H9 (cell line): ENCODE measurements at regions not wholly inside any gene's neighbourhood (a gene's known extent, or its start where the extent isn't known, plus 50 kb on each side); places are given as distances from the start of the nearest gene placed in this dataset.

Experiments used
- DNase-seq: peaks from one replicate; pipeline ENCODE4 v3.0.0-alpha.2; 2017
- H2AFZ ChIP-seq: one replicate; pipeline ENCODE4 v1.6.1; 2013; ENCODE audit warnings: mild to moderate bottlenecking, low read length, control low read depth, moderate library complexity
- H2AK5ac ChIP-seq: 2 replicates; pipeline ENCODE4 v1.6.1; 2013; ENCODE audit warnings: low read length, control low read depth, mixed read lengths; ENCODE audit not compliant: insufficient read length
- H2BK120ac ChIP-seq: one replicate; pipeline ENCODE4 v1.6.1; 2013; ENCODE audit warnings: low read depth, mild to moderate bottlenecking, low read length, control low read depth, inconsistent platforms; ENCODE audit not compliant: poor library complexity, severe bottlenecking
- H2BK12ac ChIP-seq: 2 replicates; pipeline ENCODE4 v1.6.1; 2013; ENCODE audit warnings: low read length, control low read depth, mixed read lengths, low read depth; ENCODE audit not compliant: insufficient read length
- H2BK15ac ChIP-seq: 2 replicates; pipeline ENCODE4 v1.6.1; 2013; ENCODE audit warnings: low read depth, low read length, control low read depth
- H2BK20ac ChIP-seq: one replicate; pipeline ENCODE4 v1.6.1; 2013; ENCODE audit warnings: low read depth, mild to moderate bottlenecking, low read length, control low read depth, inconsistent platforms; ENCODE audit not compliant: poor library complexity, severe bottlenecking
- H2BK5ac ChIP-seq: 2 replicates; pipeline ENCODE4 v1.6.1; 2013; ENCODE audit warnings: low read length, control low read depth, mixed read lengths; ENCODE audit not compliant: insufficient read length
- H3K14ac ChIP-seq: 2 replicates; pipeline ENCODE4 v1.6.1; 2013; ENCODE audit warnings: low read length, control low read depth; ENCODE audit not compliant: insufficient read depth
- H3K18ac ChIP-seq: 2 replicates; pipeline ENCODE4 v1.6.1; 2013; ENCODE audit warnings: low read depth, mild to moderate bottlenecking, mixed read lengths, low read length, control low read depth; ENCODE audit not compliant: insufficient read length
- H3K23ac ChIP-seq: 2 replicates; pipeline ENCODE4 v1.6.1; 2013; ENCODE audit warnings: low read length, control low read depth, mixed read lengths, low read depth; ENCODE audit not compliant: insufficient read length
- H3K23me2 ChIP-seq: 2 replicates; pipeline ENCODE4 v1.6.1; 2013; ENCODE audit warnings: low read depth, mild to moderate bottlenecking, mixed read lengths, low read length, control low read depth; ENCODE audit not compliant: insufficient read length, poor library complexity, severe bottlenecking
- H3K27ac ChIP-seq: 2 replicates; pipeline ENCODE4 v1.5.1; 2013; ENCODE audit warnings: low read length, control low read depth, mixed read lengths, low read depth; ENCODE audit not compliant: insufficient read length
- H3K27me3 ChIP-seq: 2 replicates; pipeline ENCODE4 v1.6.1; 2013; ENCODE audit warnings: low read length, control low read depth, inconsistent platforms; ENCODE audit not compliant: insufficient read depth
- H3K4ac ChIP-seq: 2 replicates; pipeline ENCODE4 v1.6.1; 2013; ENCODE audit warnings: low read depth, mild to moderate bottlenecking, control low read depth, inconsistent platforms, low read length, moderate library complexity
- H3K4me1 ChIP-seq: 2 replicates; pipeline ENCODE4 v1.6.1; 2013; ENCODE audit warnings: low read length, control low read depth, inconsistent platforms; ENCODE audit not compliant: insufficient read depth
- H3K4me2 ChIP-seq: 2 replicates; pipeline ENCODE4 v1.6.1; 2013; ENCODE audit warnings: low read length, control low read depth, mixed read lengths; ENCODE audit not compliant: insufficient read length, insufficient read depth
- H3K56ac ChIP-seq: 2 replicates; pipeline ENCODE4 v1.6.1; 2013; ENCODE audit warnings: low read depth, mild to moderate bottlenecking, mixed read lengths, low read length, control low read depth; ENCODE audit not compliant: insufficient read length
- H3K79me1 ChIP-seq: 2 replicates; pipeline ENCODE4 v1.6.1; 2013; ENCODE audit warnings: low read depth, mild to moderate bottlenecking, moderate library complexity, low read length, control low read depth, inconsistent platforms; ENCODE audit not compliant: insufficient read depth, poor library complexity, severe bottlenecking
- H3K79me2 ChIP-seq: 2 replicates; pipeline ENCODE4 v1.6.1; 2013; ENCODE audit warnings: low read length, control low read depth, inconsistent platforms; ENCODE audit not compliant: insufficient read depth
- H3K9ac ChIP-seq: 2 replicates; pipeline ENCODE4 v1.6.1; 2013; ENCODE audit warnings: low read length, control low read depth, mixed read lengths; ENCODE audit not compliant: insufficient read length; ENCODE audit errors: extremely low read depth
- H3K9me3 ChIP-seq: one replicate; pipeline ENCODE4 v1.6.1; 2013; ENCODE audit warnings: low read depth, low read length, inconsistent platforms; ENCODE audit not compliant: control insufficient read depth
- H3T11ph ChIP-seq: one replicate; pipeline ENCODE4 v1.6.1; 2013; ENCODE audit warnings: mild to moderate bottlenecking, low read length, control low read depth, inconsistent platforms
- H4K20me1 ChIP-seq: one replicate; pipeline ENCODE4 v1.6.1; 2013; ENCODE audit not compliant: control insufficient read depth, insufficient read length, insufficient read depth
- H4K5ac ChIP-seq: 2 replicates; pipeline ENCODE4 v1.6.1; 2013; ENCODE audit warnings: low read depth, mild to moderate bottlenecking, mixed read lengths, low read length, control low read depth; ENCODE audit not compliant: insufficient read length
- H4K8ac ChIP-seq: replicated peaks from 2 replicates; pipeline ENCODE4 v1.6.1; 2013; ENCODE audit warnings: low read length, control low read depth, mixed read lengths, low read depth; ENCODE audit not compliant: insufficient read length
- H4K91ac ChIP-seq: 2 replicates; pipeline ENCODE4 v1.6.1; 2013; ENCODE audit warnings: low read depth, mild to moderate bottlenecking, moderate library complexity, mixed read lengths, low read length, control low read depth; ENCODE audit not compliant: insufficient read length
- H3K27ac Mint-ChIP-seq, 3 experiments: 2 replicates in 2 of 3; 3 replicates in 1 of 3; pipeline ENCODE4 v1.8.0; 2020 to 2021; ENCODE audit warnings: mixed read lengths in 3 of 3, mild to moderate bottlenecking in 1 of 3, moderate library complexity in 1 of 3
- H3K27me3 Mint-ChIP-seq: 2 replicates; pipeline ENCODE4 v1.8.0; 2021; ENCODE audit warnings: low read depth, mild to moderate bottlenecking, moderate library complexity, mixed read lengths
- H3K36me3 Mint-ChIP-seq, 3 experiments: 2 replicates in 2 of 3; 3 replicates in 1 of 3; pipeline ENCODE4 v1.8.0; 2020 to 2021; ENCODE audit warnings: low read depth in 3 of 3, mixed read lengths in 3 of 3; ENCODE audit not compliant: insufficient read depth in 1 of 3
- H3K4me1 Mint-ChIP-seq, 2 experiments: 2 replicates each; pipeline ENCODE4 v1.8.0; 2020; ENCODE audit warnings: mixed read lengths in 2 of 2
- H3K4me3 Mint-ChIP-seq, 2 experiments: 2 replicates in 1 of 2; 3 replicates in 1 of 2; pipeline ENCODE4 v1.8.0; 2020 to 2021; ENCODE audit warnings: mild to moderate bottlenecking in 2 of 2, mixed read lengths in 2 of 2, moderate library complexity in 1 of 2
- H3K9me3 Mint-ChIP-seq, 2 experiments: 2 replicates in 1 of 2; 3 replicates in 1 of 2; pipeline ENCODE4 v1.8.0; 2020; ENCODE audit warnings: mild to moderate bottlenecking in 2 of 2, mixed read lengths in 2 of 2, moderate library complexity in 1 of 2
- WGBS: extraction: QIAGEN DNeasy Blood & Tissue Kit; methylation state at CpG from one replicate; pipeline ENCODE4 v1.1.7; 2013; ENCODE audit warnings: missing lambda C conversion rate, low lambda C conversion rate, mixed read lengths; ENCODE audit not compliant: insufficient read length; ENCODE audit errors: extremely low coverage; 5-methylcytosine and 5-hydroxymethylcytosine counted together
- TF ChIP-seq, protein P1 (sequence below): fragments of 200-600 bp; sonication (generic); conservative IDR thresholded peaks from 3 replicates; pipeline ENCODE4 v1.8.0; 2021; ENCODE audit warnings: antibody characterized with exemption, mild to moderate bottlenecking

DNA sequence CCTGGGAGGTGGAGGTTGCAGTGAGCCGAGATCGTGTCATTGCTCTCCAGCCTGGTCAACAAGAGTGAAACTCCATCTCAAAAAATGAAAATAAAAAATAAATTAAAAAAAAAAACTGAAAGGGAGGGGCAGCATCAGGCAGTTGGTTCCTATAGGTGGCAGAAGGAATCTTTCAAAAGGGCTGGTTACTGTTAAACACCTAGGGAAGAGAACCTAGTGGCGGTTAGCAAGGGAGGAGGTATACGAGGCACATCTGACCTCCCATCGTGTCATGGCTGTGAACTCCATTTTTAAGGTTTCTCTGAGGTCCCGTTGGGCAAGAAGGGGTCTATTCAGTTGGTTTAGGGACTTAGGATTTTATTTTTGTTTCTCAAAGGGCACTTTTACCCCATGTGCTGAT, 150.1 kb downstream of the SLC7A11 start:
- no peaks in the 10 kb centered on the region for H3K23me2 ChIP-seq
- no peak overlapping the region for H3K27ac ChIP-seq
- H4K5ac ChIP-seq, result no peak overlapping the region
- H3K4me3 Mint-ChIP-seq, result no peak overlapping the region
- H3T11ph ChIP-seq, result no peak overlapping the region
- H3K4me1 Mint-ChIP-seq, result peaks cover 16 to 17% of the 10 kb centered on the region in 2 experiments
- H3K79me2 ChIP-seq, result no peaks in the 10 kb centered on the region
- H2BK15ac ChIP-seq, result no peak overlapping the region
- no peak overlapping the region for H3K27ac Mint-ChIP-seq
- no peak overlapping the region for H4K91ac ChIP-seq
- H2BK5ac ChIP-seq, result no peak overlapping the region
- no CpG with 5 or more reads among the region's 6 CpGs for WGBS
- H3K18ac ChIP-seq, result no peak overlapping the region
- H2BK120ac ChIP-seq, result no peak overlapping the region
- peaks cover 0 to 2% of the 10 kb centered on the region in 2 experiments; a peak in 2 of 5 replicates for H3K9me3 Mint-ChIP-seq
- no peaks in the 10 kb centered on the region for H3K27me3 ChIP-seq
- no peak overlapping the region for H2AK5ac ChIP-seq
- H3K4me1 ChIP-seq, result no peaks in the 10 kb centered on the region
- no peak overlapping the region for H2AFZ ChIP-seq
- no peak overlapping the region for H3K9ac ChIP-seq
- no peak overlapping the region for H3K4ac ChIP-seq
- no peaks in the 10 kb centered on the region for H4K20me1 ChIP-seq
- no peaks in the 10 kb centered on the region for H3K27me3 Mint-ChIP-seq
- H3K79me1 ChIP-seq, result no peaks in the 10 kb centered on the region
- H3K56ac ChIP-seq, result no peak overlapping the region
- no peak overlapping the region for H3K23ac ChIP-seq
- TF ChIP-seq, protein P1, sequence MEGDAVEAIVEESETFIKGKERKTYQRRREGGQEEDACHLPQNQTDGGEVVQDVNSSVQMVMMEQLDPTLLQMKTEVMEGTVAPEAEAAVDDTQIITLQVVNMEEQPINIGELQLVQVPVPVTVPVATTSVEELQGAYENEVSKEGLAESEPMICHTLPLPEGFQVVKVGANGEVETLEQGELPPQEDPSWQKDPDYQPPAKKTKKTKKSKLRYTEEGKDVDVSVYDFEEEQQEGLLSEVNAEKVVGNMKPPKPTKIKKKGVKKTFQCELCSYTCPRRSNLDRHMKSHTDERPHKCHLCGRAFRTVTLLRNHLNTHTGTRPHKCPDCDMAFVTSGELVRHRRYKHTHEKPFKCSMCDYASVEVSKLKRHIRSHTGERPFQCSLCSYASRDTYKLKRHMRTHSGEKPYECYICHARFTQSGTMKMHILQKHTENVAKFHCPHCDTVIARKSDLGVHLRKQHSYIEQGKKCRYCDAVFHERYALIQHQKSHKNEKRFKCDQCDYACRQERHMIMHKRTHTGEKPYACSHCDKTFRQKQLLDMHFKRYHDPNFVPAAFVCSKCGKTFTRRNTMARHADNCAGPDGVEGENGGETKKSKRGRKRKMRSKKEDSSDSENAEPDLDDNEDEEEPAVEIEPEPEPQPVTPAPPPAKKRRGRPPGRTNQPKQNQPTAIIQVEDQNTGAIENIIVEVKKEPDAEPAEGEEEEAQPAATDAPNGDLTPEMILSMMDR, result 0 out of 3 replicates have a peak, but pooled peaks have one; percentile 21
- H3K36me3 Mint-ChIP-seq, result no peaks in the 10 kb centered on the region
- H3K9me3 ChIP-seq, result no peaks in the 10 kb centered on the region
- DNase-seq, result no peak
- no peak overlapping the region for H2BK20ac ChIP-seq
- H3K4me2 ChIP-seq, result no peak overlapping the region
- H3K14ac ChIP-seq, result no peak overlapping the region
- H4K8ac ChIP-seq, result no peak overlapping the region
- no peak overlapping the region for H2BK12ac ChIP-seq
